H1 (cell line): ENCODE measurements at regions not wholly inside any gene's neighbourhood (a gene's known extent, or its start where the extent isn't known, plus 50 kb on each side); places are given as distances from the start of the nearest gene placed in this dataset.

Experiments used
- JUN ChIP-seq: IDR thresholded peaks from 2 replicates; pipeline ENCODE4 v1.6.1; 2011; ENCODE audit warnings: low read depth, mild to moderate bottlenecking, improper control_type of control experiment, low read length
- RFX5 ChIP-seq: IDR thresholded peaks from 2 replicates; pipeline ENCODE4 v1.6.1; 2011; ENCODE audit warnings: low read depth, low read length, improper control_type of control experiment, borderline replicate concordance
- RNF2 ChIP-seq: fragments of 200-900, 300-1000 bp; sonication (generic); IDR thresholded peaks from 2 replicates; pipeline ENCODE4 v1.7.1; 2016; ENCODE audit warnings: borderline replicate concordance, low read depth, mild to moderate bottlenecking, antibody characterized with exemption, low read length; ENCODE audit not compliant: poor library complexity, severe bottlenecking; ENCODE audit errors: missing control alignments

GRCh38 chr19:8899356-8899755 is 67.2 kb downstream of the MBD3L1 start (continued):
- TF ChIP-seq RFX5 (no peak), JUN (no peak), RNF2 (no peak)
